Neural progenitor cell (in vitro differentiated cells): ENCODE measurements at regions not wholly inside any gene's neighbourhood (a gene's known extent, or its start where the extent isn't known, plus 50 kb on each side); places are given as distances from the start of the nearest gene placed in this dataset.

ENCODE experiments used
- CTCF ChIP-seq: fragments of 200-600 bp; sonication (generic); IDR thresholded peaks from 2 replicates; pipeline ENCODE4 v1.5.1; 2017; ENCODE audit warnings: antibody characterized with exemption, mild to moderate bottlenecking
- EZH2 ChIP-seq: fragments of 200-600 bp; sonication (generic); IDR thresholded peaks from 2 replicates; pipeline ENCODE4 v1.6.1; 2017; ENCODE audit warnings: antibody characterized with exemption, mild to moderate bottlenecking, moderate library complexity

GRCh38 chr2:163247847-163248220 is 409.3 kb upstream of the KCNH7 start:
- TF ChIP-seq CTCF (no peak), EZH2 (no peak)
